ENCODE measurements at regions not wholly inside any gene's neighbourhood (a gene's known extent, or its start where the extent isn't known, plus 50 kb on each side); places are given as distances from the start of the nearest gene placed in this dataset.

GRCh38 chr6:45742591-45742990 is 273.1 kb downstream of the CLIC5 start:
- DNase-seq, result no peak
- Mint-ChIP-seq H3K4me3 (ENCODE audit: unreplicated experiment) (no peak overlapping the region), H3K36me3 (ENCODE audit: unreplicated experiment) (no peaks in the 10 kb centered on the region), H3K27ac (ENCODE audit: unreplicated experiment) (no peak overlapping the region), H3K27me3 (ENCODE audit: unreplicated experiment) (no peaks in the 10 kb centered on the region), H3K9me3 (ENCODE audit: unreplicated experiment) (no peaks in the 10 kb centered on the region), H3K4me1 (ENCODE audit: low read depth, unreplicated experiment) (no peaks in the 10 kb centered on the region)
- TF ChIP-seq CTCF (IDR thresholded peaks at IDR 0.05; ENCODE audit: partially characterized antibody, unreplicated experiment), result no peak

- H3K4me3 Mint-ChIP-seq (ENCODE audit: unreplicated experiment), result no peak overlapping the region
- DNase-seq, result no peak
- H3K27ac Mint-ChIP-seq (ENCODE audit: unreplicated experiment), result no peak overlapping the region
- H3K36me3 Mint-ChIP-seq (ENCODE audit: unreplicated experiment), result no peaks in the 10 kb centered on the region
- H3K4me1 Mint-ChIP-seq (ENCODE audit: low read depth, unreplicated experiment), result no peaks in the 10 kb centered on the region
- no peaks in the 10 kb centered on the region for H3K27me3 Mint-ChIP-seq (ENCODE audit: unreplicated experiment)
- no peaks in the 10 kb centered on the region for H3K9me3 Mint-ChIP-seq (ENCODE audit: unreplicated experiment)
- no peak for TF ChIP-seq CTCF (IDR thresholded peaks at IDR 0.05; ENCODE audit: partially characterized antibody, unreplicated experiment)
These were observed 274.1 kb downstream of the CLIC5 start for GRCh38 chr6:45741437-45742171.

- Mint-ChIP-seq H3K36me3 (ENCODE audit: unreplicated experiment) (no peaks in the 10 kb centered on the region), H3K4me3 (ENCODE audit: unreplicated experiment) (no peak overlapping the region), H3K9me3 (ENCODE audit: unreplicated experiment) (no peaks in the 10 kb centered on the region), H3K27ac (ENCODE audit: unreplicated experiment) (no peak overlapping the region), H3K4me1 (ENCODE audit: low read depth, unreplicated experiment) (no peaks in the 10 kb centered on the region), H3K27me3 (ENCODE audit: unreplicated experiment) (no peaks in the 10 kb centered on the region)
- DNase-seq, result no peak
- no peak for TF ChIP-seq CTCF (IDR thresholded peaks at IDR 0.05; ENCODE audit: partially characterized antibody, unreplicated experiment)
These were observed 276.6 kb downstream of the CLIC5 start for GRCh38 chr6:45739058-45739457.

DNA sequence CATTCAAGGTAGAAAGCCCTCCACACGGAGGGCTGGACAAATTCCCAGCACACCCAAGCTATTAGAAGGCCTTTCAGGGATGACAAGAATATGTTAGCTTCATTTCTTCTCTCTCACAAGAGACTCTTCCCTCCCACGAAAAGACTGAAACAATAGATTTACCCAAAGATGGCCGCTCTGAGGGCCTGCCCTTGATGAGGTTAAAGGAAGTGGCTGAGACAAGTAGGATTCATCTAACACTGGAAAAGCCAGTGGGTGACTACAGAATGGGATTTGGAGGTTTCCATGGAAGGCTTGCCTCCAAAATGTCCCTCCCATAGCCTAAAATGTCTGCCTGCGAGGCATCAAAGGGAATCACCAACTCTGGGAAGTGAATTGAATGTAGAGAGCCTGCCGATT is 277.6 kb downstream of the CLIC5 start:
- H3K27me3 Mint-ChIP-seq (ENCODE audit: unreplicated experiment), result no peaks in the 10 kb centered on the region
- no peak overlapping the region for H3K27ac Mint-ChIP-seq (ENCODE audit: unreplicated experiment)
- no peak for TF ChIP-seq CTCF (IDR thresholded peaks at IDR 0.05; ENCODE audit: partially characterized antibody, unreplicated experiment)
- no peaks in the 10 kb centered on the region for H3K9me3 Mint-ChIP-seq (ENCODE audit: unreplicated experiment)
- no peak for DNase-seq
- H3K4me3 Mint-ChIP-seq (ENCODE audit: unreplicated experiment), result no peak overlapping the region
- H3K4me1 Mint-ChIP-seq (ENCODE audit: low read depth, unreplicated experiment), result no peaks in the 10 kb centered on the region
- H3K36me3 Mint-ChIP-seq (ENCODE audit: unreplicated experiment), result no peaks in the 10 kb centered on the region

DNA sequence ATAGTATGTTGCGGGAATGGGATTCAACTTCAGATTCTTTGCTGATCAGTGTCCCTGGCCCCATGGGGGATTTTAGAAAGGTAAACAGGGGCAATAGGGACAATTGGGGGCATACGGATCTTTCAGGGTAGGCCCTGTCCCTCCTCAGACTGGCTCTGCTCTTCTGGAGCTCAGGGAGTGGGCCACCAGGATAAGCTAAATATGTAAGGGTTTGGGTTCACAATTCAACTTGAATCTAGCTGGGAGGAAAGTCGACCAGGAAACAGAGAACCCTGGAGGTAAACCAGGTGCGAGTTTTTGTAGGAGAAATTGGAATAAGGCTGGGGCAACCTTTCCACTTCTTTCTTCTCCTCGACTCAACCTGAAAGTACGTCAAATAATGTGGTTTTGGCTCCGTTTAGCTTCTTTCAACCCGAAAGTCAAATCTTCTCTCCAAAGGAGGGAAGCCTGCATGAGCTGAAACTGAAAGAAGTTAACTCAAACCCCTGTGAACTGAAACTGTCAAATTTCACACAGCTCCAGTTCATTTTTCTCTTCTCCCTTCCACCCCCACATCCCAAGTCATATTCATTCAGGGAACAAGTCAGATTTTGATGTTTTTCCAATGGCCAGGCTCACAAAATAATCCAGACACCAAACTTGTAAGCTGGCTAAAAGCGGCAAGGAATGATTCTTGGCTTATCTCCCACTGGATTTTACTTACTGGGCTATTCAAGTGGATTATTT is 278.2 kb downstream of the CLIC5 start:
- TF ChIP-seq CTCF (IDR thresholded peaks at IDR 0.05; ENCODE audit: partially characterized antibody, unreplicated experiment), result no peak
- H3K4me1 Mint-ChIP-seq (ENCODE audit: low read depth, unreplicated experiment), result no peaks in the 10 kb centered on the region
- H3K27me3 Mint-ChIP-seq (ENCODE audit: unreplicated experiment), result no peaks in the 10 kb centered on the region

More for the DNA sequence above, 278.2 kb downstream of the CLIC5 start:
- no peak for DNase-seq
- no peaks in the 10 kb centered on the region for H3K9me3 Mint-ChIP-seq (ENCODE audit: unreplicated experiment)
- H3K36me3 Mint-ChIP-seq (ENCODE audit: unreplicated experiment), result no peaks in the 10 kb centered on the region
- H3K4me3 Mint-ChIP-seq (ENCODE audit: unreplicated experiment), result no peak overlapping the region
- no peak overlapping the region for H3K27ac Mint-ChIP-seq (ENCODE audit: unreplicated experiment)

All from glutamatergic neuron (in vitro differentiated cells).